ENCODE measurements at regions not wholly inside any gene's neighbourhood (a gene's known extent, or its start where the extent isn't known, plus 50 kb on each side); places are given as distances from the start of the nearest gene placed in this dataset.

- TF ChIP-seq CTCF (IDR thresholded peaks at IDR 0.05; ENCODE audit: borderline replicate concordance, insufficient read depth, low read depth, low read length), result no peak
- no peak overlapping the region for H3K4me3 ChIP-seq (ENCODE audit: low read depth, low read length)
These were observed 544.5 kb upstream of the SORCS1 start for GRCh38 chr10:107708981-107709380.

- H3K4me3 ChIP-seq (ENCODE audit: low read depth, low read length), result no peak overlapping the region
- TF ChIP-seq CTCF (IDR thresholded peaks at IDR 0.05; ENCODE audit: borderline replicate concordance, insufficient read depth, low read depth, low read length), result no peak
These were observed 541.7 kb upstream of the SORCS1 start for GRCh38 chr10:107706096-107706725.

- TF ChIP-seq CTCF (IDR thresholded peaks at IDR 0.05; ENCODE audit: borderline replicate concordance, insufficient read depth, low read depth, low read length), result no peak
- H3K4me3 ChIP-seq (ENCODE audit: low read depth, low read length), result no peak overlapping the region
These were observed 537.4 kb upstream of the SORCS1 start for GRCh38 chr10:107701943-107702342.

- no peak for TF ChIP-seq CTCF (IDR thresholded peaks at IDR 0.05; ENCODE audit: borderline replicate concordance, insufficient read depth, low read depth, low read length)
- H3K4me3 ChIP-seq (ENCODE audit: low read depth, low read length), result no peak overlapping the region
These were observed 527.6 kb upstream of the SORCS1 start for GRCh38 chr10:107692072-107692471.

GRCh38 chr10:107689323-107689722 is 524.8 kb upstream of the SORCS1 start:
- no peak overlapping the region for H3K4me3 ChIP-seq (ENCODE audit: low read depth, low read length)
- TF ChIP-seq CTCF (IDR thresholded peaks at IDR 0.05; ENCODE audit: borderline replicate concordance, insufficient read depth, low read depth, low read length), result no peak

GRCh38 chr10:107687701-107688100 is 523.2 kb upstream of the SORCS1 start:
- no peak overlapping the region for H3K4me3 ChIP-seq (ENCODE audit: low read depth, low read length)
- no peak for TF ChIP-seq CTCF (IDR thresholded peaks at IDR 0.05; ENCODE audit: borderline replicate concordance, insufficient read depth, low read depth, low read length)

- no peak for TF ChIP-seq CTCF (IDR thresholded peaks at IDR 0.05; ENCODE audit: borderline replicate concordance, insufficient read depth, low read depth, low read length)
These were observed 521.6 kb upstream of the SORCS1 start for GRCh38 chr10:107686095-107686494.

More at GRCh38 chr10:107686095-107686494, 521.6 kb upstream of the SORCS1 start:
- H3K4me3 ChIP-seq (ENCODE audit: low read depth, low read length), result no peak overlapping the region
